ENCODE measurements at regions not wholly inside any gene's neighbourhood (a gene's known extent, or its start where the extent isn't known, plus 50 kb on each side); places are given as distances from the start of the nearest gene placed in this dataset.

GRCh38 chr13:111476197-111476596, 155.8 kb downstream of the TEX29 start:
- no peak for DNase-seq

GRCh38 chr13:111479412-111479811, 159.0 kb downstream of the TEX29 start:
- no peak for DNase-seq

- DNase-seq: no peak
Observed at GRCh38 chr13:111480503-111480902, 160.1 kb downstream of the TEX29 start.

GRCh38 chr13:111480976-111481375, 160.5 kb downstream of the TEX29 start:
- no peak for DNase-seq

GRCh38 chr13:111482126-111482525, 161.7 kb downstream of the TEX29 start:
- DNase-seq: no peak

GRCh38 chr13:111482806-111483620, 162.6 kb downstream of the TEX29 start:
- DNase-seq: no peak

GRCh38 chr13:111483621-111483987, 163.2 kb downstream of the TEX29 start:
- DNase-seq: no peak

GRCh38 chr13:111484141-111484925, 163.9 kb downstream of the TEX29 start:
- no peak for DNase-seq

- no peak for DNase-seq
Observed at GRCh38 chr13:111484959-111485358, 164.5 kb downstream of the TEX29 start.

GRCh38 chr13:111485491-111486250, 165.2 kb downstream of the TEX29 start:
- DNase-seq: no peak

GRCh38 chr13:111486331-111486730, 165.9 kb downstream of the TEX29 start:
- DNase-seq: no peak

- DNase-seq: no peak
Observed at GRCh38 chr13:111486801-111487200, 166.4 kb downstream of the TEX29 start.

- no peak for DNase-seq
Observed at GRCh38 chr13:111488486-111489132, 168.2 kb downstream of the TEX29 start.

GRCh38 chr13:111489301-111489700, 168.9 kb downstream of the TEX29 start:
- DNase-seq: no peak

- no peak for DNase-seq
Observed at GRCh38 chr13:111490611-111491010, 170.2 kb downstream of the TEX29 start.

- no peak for DNase-seq
Observed at GRCh38 chr13:111491021-111491420, 170.6 kb downstream of the TEX29 start.

GRCh38 chr13:111491659-111492058, 171.2 kb downstream of the TEX29 start:
- DNase-seq: no peak

- no peak for DNase-seq
Observed at GRCh38 chr13:111492341-111492950, 172.0 kb downstream of the TEX29 start.

GRCh38 chr13:111492958-111493357, 172.5 kb downstream of the TEX29 start:
- no peak for DNase-seq

- DNase-seq: no peak
Observed at GRCh38 chr13:111493468-111493867, 173.0 kb downstream of the TEX29 start.

- no peak for DNase-seq
Observed at GRCh38 chr13:111494641-111495040, 174.2 kb downstream of the TEX29 start.
